OCI-LY1 (cell line): ENCODE measurements at regions not wholly inside any gene's neighbourhood (a gene's known extent, or its start where the extent isn't known, plus 50 kb on each side); places are given as distances from the start of the nearest gene placed in this dataset.

Experiments
- H2AFZ ChIP-seq: fragments of 200-600 bp; sonication (generic), shearing (Covaris generic); 2 replicates; pipeline ENCODE4 v1.6.0; 2014; ENCODE audit warnings: antibody characterized with exemption, mild to moderate bottlenecking, low read length
- H3F3A ChIP-seq: fragments of 200-600 bp; sonication (generic), shearing (Covaris generic); 2 replicates; pipeline ENCODE4 v1.6.0; 2014; ENCODE audit warnings: mild to moderate bottlenecking, antibody characterized with exemption, low read length, moderate library complexity; ENCODE audit not compliant: insufficient read depth
- H3K27ac ChIP-seq: fragments of 200-600 bp; sonication (generic); 2 replicates; pipeline ENCODE4 v1.5.1; 2014; ENCODE audit warnings: low read length, mixed run types, mild to moderate bottlenecking, low read depth; ENCODE audit not compliant: poor library complexity, severe bottlenecking
- H3K27me3 ChIP-seq: fragments of 200-600 bp; sonication (generic); 2 replicates; pipeline ENCODE4 v1.6.0; 2014; ENCODE audit warnings: antibody characterized with exemption, mild to moderate bottlenecking, low read length, moderate library complexity; ENCODE audit not compliant: insufficient read depth
- H3K36me3 ChIP-seq: fragments of 200-600 bp; sonication (generic); 2 replicates; pipeline ENCODE4 v1.6.1; 2014; ENCODE audit warnings: mild to moderate bottlenecking, antibody characterized with exemption, low read length, moderate library complexity, mixed read lengths; ENCODE audit not compliant: insufficient read depth
- H3K4me1 ChIP-seq: fragments of 200-600 bp; sonication (generic); 2 replicates; pipeline ENCODE4 v1.5.1; 2014; ENCODE audit warnings: mild to moderate bottlenecking, low read length, moderate library complexity; ENCODE audit not compliant: insufficient read depth, severe bottlenecking
- H3K4me2 ChIP-seq: fragments of 200-600 bp; sonication (generic), shearing (Covaris generic); 2 replicates; pipeline ENCODE4 v1.6.1; 2014; ENCODE audit warnings: low read length
- H3K4me3 ChIP-seq: fragments of 200-600 bp; sonication (generic); 2 replicates; pipeline ENCODE4 v1.5.1; 2014; ENCODE audit warnings: low read length, low read depth, mild to moderate bottlenecking, mixed read lengths; ENCODE audit not compliant: poor library complexity, severe bottlenecking
- H3K79me2 ChIP-seq: fragments of 200-600 bp; shearing (Covaris generic); 2 replicates; pipeline ENCODE4 v1.6.1; 2016; ENCODE audit warnings: mixed run types, low read length, mixed read lengths; ENCODE audit not compliant: insufficient read depth
- H3K9ac ChIP-seq: fragments of 200-600 bp; sonication (generic), shearing (Covaris generic); 2 replicates; pipeline ENCODE4 v1.6.1; 2014; ENCODE audit warnings: mild to moderate bottlenecking, low read length, mixed read lengths
- H3K9me2 ChIP-seq: fragments of 200-600 bp; sonication (generic), shearing (Covaris generic); 2 replicates; pipeline ENCODE4 v1.6.1; 2014; ENCODE audit warnings: low read depth, mild to moderate bottlenecking, low read length, mixed read lengths
- H3K9me3 ChIP-seq: fragments of 200-600 bp; shearing (Covaris generic); 2 replicates; pipeline ENCODE4 v1.6.1; 2014; ENCODE audit warnings: low read length, mixed read lengths
- H4K20me1 ChIP-seq: fragments of 200-600 bp; sonication (generic), shearing (Covaris generic); 2 replicates; pipeline ENCODE4 v1.6.0; 2016; ENCODE audit warnings: mild to moderate bottlenecking, low read length; ENCODE audit not compliant: insufficient read depth
- EZH2 ChIP-seq: fragments of 200-600 bp; sonication (generic), shearing (Covaris generic); IDR thresholded peaks from 2 replicates; pipeline ENCODE4 v1.8.0; 2017; ENCODE audit warnings: borderline replicate concordance, mixed run types, mild to moderate bottlenecking, antibody characterized with exemption, low read length, moderate library complexity, mixed read lengths
- TF ChIP-seq, protein P1 (sequence below): fragments of 200-600 bp; sonication (generic), shearing (Covaris generic); IDR thresholded peaks from 2 replicates; pipeline ENCODE4 v1.5.1; 2017; ENCODE audit warnings: mild to moderate bottlenecking, antibody characterized with exemption, low read length, moderate library complexity, mixed read lengths

DNA sequence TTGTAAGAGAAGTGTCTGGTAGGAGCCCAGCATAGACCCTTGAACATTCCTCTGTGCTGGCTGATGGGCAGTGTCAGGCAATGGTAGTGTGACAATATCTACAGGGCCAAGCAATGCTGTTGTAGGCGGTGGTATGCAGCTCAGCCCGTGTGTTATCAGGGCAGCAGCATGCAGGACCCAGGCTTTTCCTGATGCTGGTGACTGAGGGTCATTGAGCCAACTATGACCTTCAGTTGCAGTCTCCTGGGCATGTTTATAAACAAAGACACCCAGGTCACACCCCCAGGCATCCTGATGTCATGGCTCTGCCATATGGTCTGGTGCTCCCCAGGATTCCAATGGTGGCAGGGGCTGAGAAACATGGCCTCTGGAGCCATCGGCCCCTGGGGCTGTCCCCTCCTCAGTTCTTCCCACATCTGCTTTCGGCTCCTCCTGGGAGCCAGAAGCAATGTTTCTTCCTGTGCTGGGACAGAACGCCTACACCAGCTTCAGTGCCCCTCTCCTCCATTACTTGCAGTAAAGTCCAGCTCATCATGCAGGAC is 518.0 kb upstream of the HS6ST1 start:
- Histone ChIP-seq H4K20me1 (no peaks in the 10 kb centered on the region), H3K36me3 (no peaks in the 10 kb centered on the region), H3K4me1 (no peaks in the 10 kb centered on the region), H3K4me3 (no peak overlapping the region), H3K9me2 (no peaks in the 10 kb centered on the region), H2AFZ (no peak overlapping the region), H3K27ac (no peak overlapping the region), H3K9me3 (no peaks in the 10 kb centered on the region), H3K27me3 (no peaks in the 10 kb centered on the region), H3K79me2 (no peaks in the 10 kb centered on the region), H3F3A (no peaks in the 10 kb centered on the region), H3K4me2 (no peak overlapping the region), H3K9ac (no peak overlapping the region)
- TF ChIP-seq, protein P1, sequence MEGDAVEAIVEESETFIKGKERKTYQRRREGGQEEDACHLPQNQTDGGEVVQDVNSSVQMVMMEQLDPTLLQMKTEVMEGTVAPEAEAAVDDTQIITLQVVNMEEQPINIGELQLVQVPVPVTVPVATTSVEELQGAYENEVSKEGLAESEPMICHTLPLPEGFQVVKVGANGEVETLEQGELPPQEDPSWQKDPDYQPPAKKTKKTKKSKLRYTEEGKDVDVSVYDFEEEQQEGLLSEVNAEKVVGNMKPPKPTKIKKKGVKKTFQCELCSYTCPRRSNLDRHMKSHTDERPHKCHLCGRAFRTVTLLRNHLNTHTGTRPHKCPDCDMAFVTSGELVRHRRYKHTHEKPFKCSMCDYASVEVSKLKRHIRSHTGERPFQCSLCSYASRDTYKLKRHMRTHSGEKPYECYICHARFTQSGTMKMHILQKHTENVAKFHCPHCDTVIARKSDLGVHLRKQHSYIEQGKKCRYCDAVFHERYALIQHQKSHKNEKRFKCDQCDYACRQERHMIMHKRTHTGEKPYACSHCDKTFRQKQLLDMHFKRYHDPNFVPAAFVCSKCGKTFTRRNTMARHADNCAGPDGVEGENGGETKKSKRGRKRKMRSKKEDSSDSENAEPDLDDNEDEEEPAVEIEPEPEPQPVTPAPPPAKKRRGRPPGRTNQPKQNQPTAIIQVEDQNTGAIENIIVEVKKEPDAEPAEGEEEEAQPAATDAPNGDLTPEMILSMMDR, result no peak
- TF ChIP-seq EZH2, result no peak

DNA sequence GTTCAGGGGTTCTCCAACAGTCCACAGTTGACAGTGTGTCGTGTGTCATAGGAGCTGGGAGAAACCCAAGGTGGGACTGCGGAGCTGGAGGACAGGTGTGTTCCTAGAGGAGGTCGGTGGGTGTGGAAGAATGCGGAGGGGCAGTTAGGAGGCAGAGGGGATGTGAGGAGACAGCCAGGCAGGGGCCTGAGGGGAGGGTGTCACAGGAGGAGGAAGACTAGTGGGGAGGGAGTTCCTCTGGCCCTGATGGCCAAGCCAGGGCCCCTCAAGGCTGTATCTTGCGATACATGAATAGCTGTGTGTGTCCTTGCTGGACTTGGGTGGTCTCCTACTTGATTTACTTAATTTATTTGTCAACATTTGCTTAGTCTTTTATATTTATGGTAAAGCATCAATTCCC is 519.6 kb upstream of the HS6ST1 start:
- H3K36me3 ChIP-seq, result no peaks in the 10 kb centered on the region
- H3K9me3 ChIP-seq, result no peaks in the 10 kb centered on the region
- H3K4me1 ChIP-seq, result no peaks in the 10 kb centered on the region
- no peak overlapping the region for H3K9ac ChIP-seq
- H3K79me2 ChIP-seq, result no peaks in the 10 kb centered on the region
- H3K9me2 ChIP-seq, result no peaks in the 10 kb centered on the region
- H3K4me2 ChIP-seq, result no peak overlapping the region
- no peak for TF ChIP-seq EZH2
- TF ChIP-seq, protein P1, result no peak
- H2AFZ ChIP-seq, result no peak overlapping the region
- no peak overlapping the region for H3K27ac ChIP-seq
- no peak overlapping the region for H3K4me3 ChIP-seq
- H4K20me1 ChIP-seq, result no peaks in the 10 kb centered on the region
- H3F3A ChIP-seq, result no peaks in the 10 kb centered on the region
- H3K27me3 ChIP-seq, result no peaks in the 10 kb centered on the region

DNA sequence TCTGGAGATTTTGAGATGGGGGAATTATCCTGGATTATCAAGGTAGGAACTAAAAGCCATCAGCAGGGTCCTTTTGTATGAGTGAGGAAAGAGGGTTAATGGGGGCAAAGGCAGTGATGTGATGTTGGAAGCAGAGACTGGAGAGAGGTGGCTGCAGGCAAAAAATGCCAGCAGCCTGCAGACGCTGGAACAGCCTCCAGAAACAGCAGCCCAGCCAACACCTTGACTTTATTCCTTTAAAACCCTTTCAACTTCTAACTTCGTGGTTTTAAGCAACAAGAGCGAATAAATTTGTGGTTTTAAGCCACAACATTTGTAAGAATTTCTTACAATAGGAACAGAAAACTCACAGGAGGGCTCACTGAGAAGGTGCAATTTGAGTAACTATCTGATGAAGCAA is 523.1 kb upstream of the HS6ST1 start:
- H3F3A ChIP-seq, result no peaks in the 10 kb centered on the region
- H3K9me2 ChIP-seq, result no peaks in the 10 kb centered on the region
- H3K4me2 ChIP-seq, result no peak overlapping the region
- H3K79me2 ChIP-seq, result no peaks in the 10 kb centered on the region
- no peaks in the 10 kb centered on the region for H3K9me3 ChIP-seq
- no peak overlapping the region for H3K9ac ChIP-seq
- H3K4me1 ChIP-seq, result no peaks in the 10 kb centered on the region
- TF ChIP-seq, protein P1, result no peak
- TF ChIP-seq EZH2, result no peak
- no peak overlapping the region for H3K4me3 ChIP-seq
- H3K27me3 ChIP-seq, result no peaks in the 10 kb centered on the region
- no peak overlapping the region for H2AFZ ChIP-seq
- no peak overlapping the region for H3K27ac ChIP-seq
- no peaks in the 10 kb centered on the region for H4K20me1 ChIP-seq
- no peaks in the 10 kb centered on the region for H3K36me3 ChIP-seq
